ENCODE measurements at regions not wholly inside any gene's neighbourhood (a gene's known extent, or its start where the extent isn't known, plus 50 kb on each side); places are given as distances from the start of the nearest gene placed in this dataset.
A peak's percentile ranks its signal among the peaks of the same experiment; 100 is the strongest.
"Not testable (repeated sequence)": the region's sequence is repeated elsewhere in the genome, so short reads cannot be mapped to it uniquely, and the experiment has no call there.

DNA sequence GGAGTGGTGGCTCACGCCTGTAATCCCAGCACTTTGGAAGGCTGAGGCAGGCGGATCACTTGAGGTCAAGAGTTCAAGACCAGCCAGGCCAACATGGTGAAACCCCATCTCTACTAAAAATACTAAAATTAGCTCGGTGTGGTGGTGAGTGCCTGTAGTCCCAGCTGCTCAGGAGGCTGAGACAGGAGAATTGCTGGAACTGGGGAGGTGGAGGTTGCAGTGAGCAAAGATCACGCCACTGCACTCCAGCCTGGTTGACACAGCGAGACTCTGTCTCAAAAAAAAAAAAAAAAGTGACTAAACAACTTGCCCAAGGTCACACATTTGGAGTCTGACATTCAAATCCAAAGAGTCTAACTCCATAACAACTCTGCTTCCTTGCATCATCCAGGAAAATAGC is 192.4 kb upstream of the C16orf82 start:
- H3K79me2 ChIP-seq (ENCODE audit: insufficient read depth, low read length); H3K4me1 ChIP-seq (ENCODE audit: insufficient read depth, low read length); H3K4me2 ChIP-seq (ENCODE audit: low read depth, low read length); in situ Hi-C loops (cut with HindIII; ENCODE audit: extremely low pct_ligation_motif_present, low pct_unique_long_range_greater_than_20kb); DNase-seq (ENCODE audit: low spot score); BruUV-seq (replicated peaks); H3K9me3 ChIP-seq (ENCODE audit: low read length); intact Hi-C loops (cut with micrococcal nuclease; ENCODE audit: unreplicated experiment); H3K9ac ChIP-seq (ENCODE audit: insufficient read depth, low read depth, low read length); ATAC-seq; H3K4me3 ChIP-seq (replicated peaks in 1 of 3; ENCODE audit: insufficient read depth in 1 of 3, low read depth in 2 of 3, low read length in 3 of 3); H2AFZ ChIP-seq (ENCODE audit: low read length); H4K20me1 ChIP-seq (ENCODE audit: insufficient read depth, low read length); H3K27me3 ChIP-seq (ENCODE audit: control insufficient read depth in 1 of 2, insufficient read depth in 2 of 2, low read length in 2 of 2); H3K36me3 ChIP-seq (replicated peaks in 1 of 2; ENCODE audit: control insufficient read depth in 1 of 2, insufficient read depth in 2 of 2, low read length in 2 of 2); H3K27ac ChIP-seq (ENCODE audit: extremely low read length, insufficient read depth, low read length); POLR2A ChIA-PET; CTCF ChIA-PET (ENCODE audit: low intra/inter-chr PET ratio, low total read pairs); FAIRE-seq: not testable (repeated sequence)
- WGBS (ENCODE audit: low lambda C conversion rate) = 18% methylated on average over 5 of the region's 5 CpGs
- TF ChIP-seq, protein P1, sequence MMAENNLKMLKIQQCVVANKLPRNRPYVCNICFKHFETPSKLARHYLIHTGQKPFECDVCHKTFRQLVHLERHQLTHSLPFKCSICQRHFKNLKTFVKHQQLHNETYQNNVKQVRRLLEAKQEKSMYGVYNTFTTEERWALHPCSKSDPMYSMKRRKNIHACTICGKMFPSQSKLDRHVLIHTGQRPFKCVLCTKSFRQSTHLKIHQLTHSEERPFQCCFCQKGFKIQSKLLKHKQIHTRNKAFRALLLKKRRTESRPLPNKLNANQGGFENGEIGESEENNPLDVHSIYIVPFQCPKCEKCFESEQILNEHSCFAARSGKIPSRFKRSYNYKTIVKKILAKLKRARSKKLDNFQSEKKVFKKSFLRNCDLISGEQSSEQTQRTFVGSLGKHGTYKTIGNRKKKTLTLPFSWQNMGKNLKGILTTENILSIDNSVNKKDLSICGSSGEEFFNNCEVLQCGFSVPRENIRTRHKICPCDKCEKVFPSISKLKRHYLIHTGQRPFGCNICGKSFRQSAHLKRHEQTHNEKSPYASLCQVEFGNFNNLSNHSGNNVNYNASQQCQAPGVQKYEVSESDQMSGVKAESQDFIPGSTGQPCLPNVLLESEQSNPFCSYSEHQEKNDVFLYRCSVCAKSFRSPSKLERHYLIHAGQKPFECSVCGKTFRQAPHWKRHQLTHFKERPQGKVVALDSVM (CRISPR knock-in tag; IDR thresholded peaks at IDR 0.05) = peak; percentile 83
- TF ChIP-seq, protein P2, sequence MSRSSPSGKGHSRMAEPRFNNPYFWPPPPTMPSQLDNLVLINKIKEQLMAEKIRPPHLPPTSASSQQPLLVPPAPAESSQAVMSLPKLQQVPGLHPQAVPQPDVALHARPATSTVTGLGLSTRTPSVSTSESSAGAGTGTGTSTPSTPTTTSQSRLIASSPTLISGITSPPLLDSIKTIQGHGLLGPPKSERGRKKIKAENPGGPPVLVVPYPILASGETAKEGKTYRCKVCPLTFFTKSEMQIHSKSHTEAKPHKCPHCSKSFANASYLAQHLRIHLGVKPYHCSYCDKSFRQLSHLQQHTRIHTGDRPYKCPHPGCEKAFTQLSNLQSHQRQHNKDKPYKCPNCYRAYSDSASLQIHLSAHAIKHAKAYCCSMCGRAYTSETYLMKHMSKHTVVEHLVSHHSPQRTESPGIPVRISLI (CRISPR knock-in tag; IDR thresholded peaks at IDR 0.05; ENCODE audit: borderline replicate concordance) = peak; percentile 30; the same call in 1 of the 2 replicates
- TF ChIP-seq ZMYM3 (CRISPR knock-in tag; IDR thresholded peaks at IDR 0.05) = peak; percentile 73; the same call in 1 of the 2 replicates

DNA sequence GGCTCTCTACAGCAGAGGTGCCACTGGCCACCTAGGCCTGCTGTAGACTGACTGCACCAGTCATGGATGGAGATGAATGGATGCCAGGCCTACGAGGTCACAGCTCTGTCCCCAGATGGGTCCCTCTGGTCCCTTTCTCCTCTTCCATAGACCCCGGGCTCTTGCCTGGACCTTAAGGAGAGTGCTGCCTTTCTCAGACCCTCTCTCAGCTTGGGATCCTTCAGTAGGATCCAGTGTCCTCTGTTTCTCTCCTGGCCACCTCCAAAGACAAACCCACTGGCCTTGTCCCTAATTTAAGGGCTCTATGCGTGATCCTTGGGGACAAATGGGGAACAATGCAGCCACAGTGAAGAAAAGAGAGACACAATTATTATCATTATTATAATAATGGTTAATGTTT is 189.3 kb upstream of the C16orf82 start:
- Histone ChIP-seq H3K27ac (ENCODE audit: extremely low read length, insufficient read depth, low read length) (no peak overlapping the region), H4K20me1 (ENCODE audit: insufficient read depth, low read length) (no peaks in the 10 kb centered on the region), H3K27me3 (ENCODE audit: control insufficient read depth in 1 of 2, insufficient read depth in 2 of 2, low read length in 2 of 2) (peaks cover 0 to 3% of the 10 kb centered on the region in 2 experiments; a peak in 3 of 5 replicates), H3K36me3 (replicated peaks in 1 of 2; ENCODE audit: control insufficient read depth in 1 of 2, insufficient read depth in 2 of 2, low read length in 2 of 2) (no peaks in the 10 kb centered on the region), H2AFZ (ENCODE audit: low read length) (no peak overlapping the region), H3K9me3 (ENCODE audit: low read length) (no peaks in the 10 kb centered on the region), H3K9ac (ENCODE audit: insufficient read depth, low read depth, low read length) (no peak overlapping the region), H3K79me2 (ENCODE audit: insufficient read depth, low read length) (no peaks in the 10 kb centered on the region), H3K4me3 (replicated peaks in 1 of 3; ENCODE audit: insufficient read depth in 1 of 3, low read depth in 2 of 3, low read length in 3 of 3) (no peak overlapping the region), H3K4me2 (ENCODE audit: low read depth, low read length) (no peak overlapping the region), H3K4me1 (ENCODE audit: insufficient read depth, low read length) (0 out of 2 replicates have a peak, but pooled peaks cover 7% of the 10 kb centered on the region)
- ATAC-seq (no peak), FAIRE-seq (no peak), DNase-seq (ENCODE audit: low spot score) (no peak)
- in situ Hi-C loops (cut with HindIII; ENCODE audit: extremely low pct_ligation_motif_present, low pct_unique_long_range_greater_than_20kb) = no loop called here
- WGBS (ENCODE audit: low lambda C conversion rate) = 0% methylated on average over 3 of the region's 3 CpGs
- ChIA-PET CTCF (ENCODE audit: low intra/inter-chr PET ratio, low total read pairs) (no interaction called here), POLR2A (no interaction called here)
- intact Hi-C loops (cut with micrococcal nuclease; ENCODE audit: unreplicated experiment) = no loop called here
- BruUV-seq (replicated peaks) = no TSS peak
- TF ChIP-seq, protein P3, sequence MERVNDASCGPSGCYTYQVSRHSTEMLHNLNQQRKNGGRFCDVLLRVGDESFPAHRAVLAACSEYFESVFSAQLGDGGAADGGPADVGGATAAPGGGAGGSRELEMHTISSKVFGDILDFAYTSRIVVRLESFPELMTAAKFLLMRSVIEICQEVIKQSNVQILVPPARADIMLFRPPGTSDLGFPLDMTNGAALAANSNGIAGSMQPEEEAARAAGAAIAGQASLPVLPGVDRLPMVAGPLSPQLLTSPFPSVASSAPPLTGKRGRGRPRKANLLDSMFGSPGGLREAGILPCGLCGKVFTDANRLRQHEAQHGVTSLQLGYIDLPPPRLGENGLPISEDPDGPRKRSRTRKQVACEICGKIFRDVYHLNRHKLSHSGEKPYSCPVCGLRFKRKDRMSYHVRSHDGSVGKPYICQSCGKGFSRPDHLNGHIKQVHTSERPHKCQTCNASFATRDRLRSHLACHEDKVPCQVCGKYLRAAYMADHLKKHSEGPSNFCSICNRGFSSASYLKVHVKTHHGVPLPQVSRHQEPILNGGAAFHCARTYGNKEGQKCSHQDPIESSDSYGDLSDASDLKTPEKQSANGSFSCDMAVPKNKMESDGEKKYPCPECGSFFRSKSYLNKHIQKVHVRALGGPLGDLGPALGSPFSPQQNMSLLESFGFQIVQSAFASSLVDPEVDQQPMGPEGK (CRISPR knock-in tag; IDR thresholded peaks at IDR 0.05) = no peak
- no peak for TF ChIP-seq ZNF850 (CRISPR knock-in tag; conservative IDR thresholded peaks at IDR 0.05)
- TF ChIP-seq KDM5B (CRISPR knock-in tag; IDR thresholded peaks at IDR 0.05; ENCODE audit: borderline replicate concordance) = no peak
- no peak for TF ChIP-seq CCAR2 (optimal IDR thresholded peaks at IDR 0.05; ENCODE audit: low read depth, low read length)
- TF ChIP-seq, protein P4, sequence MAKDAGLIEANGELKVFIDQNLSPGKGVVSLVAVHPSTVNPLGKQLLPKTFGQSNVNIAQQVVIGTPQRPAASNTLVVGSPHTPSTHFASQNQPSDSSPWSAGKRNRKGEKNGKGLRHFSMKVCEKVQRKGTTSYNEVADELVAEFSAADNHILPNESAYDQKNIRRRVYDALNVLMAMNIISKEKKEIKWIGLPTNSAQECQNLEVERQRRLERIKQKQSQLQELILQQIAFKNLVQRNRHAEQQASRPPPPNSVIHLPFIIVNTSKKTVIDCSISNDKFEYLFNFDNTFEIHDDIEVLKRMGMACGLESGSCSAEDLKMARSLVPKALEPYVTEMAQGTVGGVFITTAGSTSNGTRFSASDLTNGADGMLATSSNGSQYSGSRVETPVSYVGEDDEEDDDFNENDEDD (CRISPR knock-in tag; IDR thresholded peaks at IDR 0.05; ENCODE audit: borderline replicate concordance) = no peak
- no peak for TF ChIP-seq ZNF749 (CRISPR knock-in tag; IDR thresholded peaks at IDR 0.05; ENCODE audit: borderline replicate concordance)
- TF ChIP-seq, protein P5, sequence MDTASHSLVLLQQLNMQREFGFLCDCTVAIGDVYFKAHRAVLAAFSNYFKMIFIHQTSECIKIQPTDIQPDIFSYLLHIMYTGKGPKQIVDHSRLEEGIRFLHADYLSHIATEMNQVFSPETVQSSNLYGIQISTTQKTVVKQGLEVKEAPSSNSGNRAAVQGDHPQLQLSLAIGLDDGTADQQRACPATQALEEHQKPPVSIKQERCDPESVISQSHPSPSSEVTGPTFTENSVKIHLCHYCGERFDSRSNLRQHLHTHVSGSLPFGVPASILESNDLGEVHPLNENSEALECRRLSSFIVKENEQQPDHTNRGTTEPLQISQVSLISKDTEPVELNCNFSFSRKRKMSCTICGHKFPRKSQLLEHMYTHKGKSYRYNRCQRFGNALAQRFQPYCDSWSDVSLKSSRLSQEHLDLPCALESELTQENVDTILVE (CRISPR knock-in tag; IDR thresholded peaks at IDR 0.05) = no peak
- no peak for TF ChIP-seq RFX1 (IDR thresholded peaks at IDR 0.05)

Data from HepG2 (cell line).